Endothelial cell (in vitro differentiated cells): ENCODE measurements at regions not wholly inside any gene's neighbourhood (a gene's known extent, or its start where the extent isn't known, plus 50 kb on each side); places are given as distances from the start of the nearest gene placed in this dataset.
"Not testable (repeated sequence)": the region's sequence is repeated elsewhere in the genome, so short reads cannot be mapped to it uniquely, and the experiment has no call there.

Experiments
- DNase-seq: peaks from one replicate; pipeline ENCODE4 v3.0.0; 2021; ENCODE audit warnings: low spot score
- H3K27ac Mint-ChIP-seq: one replicate; pipeline ENCODE4 v1.8.0; 2021; ENCODE audit warnings: mixed read lengths, inconsistent platforms; ENCODE audit not compliant: unreplicated experiment
- H3K27me3 Mint-ChIP-seq: one replicate; pipeline ENCODE4 v1.8.0; 2021; ENCODE audit warnings: mild to moderate bottlenecking, moderate library complexity, mixed read lengths, inconsistent platforms; ENCODE audit not compliant: unreplicated experiment
- H3K36me3 Mint-ChIP-seq: one replicate; pipeline ENCODE4 v1.8.0; 2021; ENCODE audit warnings: mild to moderate bottlenecking, low read depth, mixed read lengths, inconsistent platforms; ENCODE audit not compliant: unreplicated experiment
- H3K4me1 Mint-ChIP-seq: one replicate; pipeline ENCODE4 v1.8.0; 2021; ENCODE audit warnings: mild to moderate bottlenecking, mixed read lengths, inconsistent platforms; ENCODE audit not compliant: unreplicated experiment
- H3K4me3 Mint-ChIP-seq: one replicate; pipeline ENCODE4 v1.8.0; 2021; ENCODE audit warnings: mild to moderate bottlenecking, mixed read lengths, inconsistent platforms; ENCODE audit not compliant: unreplicated experiment
- H3K9me3 Mint-ChIP-seq: one replicate; pipeline ENCODE4 v1.8.0; 2021; ENCODE audit warnings: mixed read lengths, inconsistent platforms; ENCODE audit not compliant: unreplicated experiment
- TF ChIP-seq, protein P1 (sequence below): fragments of 200-600 bp; sonication (generic); IDR thresholded peaks from one replicate; pipeline ENCODE4 v1.5.0; 2021; ENCODE audit warnings: antibody characterized with exemption; ENCODE audit not compliant: unreplicated experiment

DNA sequence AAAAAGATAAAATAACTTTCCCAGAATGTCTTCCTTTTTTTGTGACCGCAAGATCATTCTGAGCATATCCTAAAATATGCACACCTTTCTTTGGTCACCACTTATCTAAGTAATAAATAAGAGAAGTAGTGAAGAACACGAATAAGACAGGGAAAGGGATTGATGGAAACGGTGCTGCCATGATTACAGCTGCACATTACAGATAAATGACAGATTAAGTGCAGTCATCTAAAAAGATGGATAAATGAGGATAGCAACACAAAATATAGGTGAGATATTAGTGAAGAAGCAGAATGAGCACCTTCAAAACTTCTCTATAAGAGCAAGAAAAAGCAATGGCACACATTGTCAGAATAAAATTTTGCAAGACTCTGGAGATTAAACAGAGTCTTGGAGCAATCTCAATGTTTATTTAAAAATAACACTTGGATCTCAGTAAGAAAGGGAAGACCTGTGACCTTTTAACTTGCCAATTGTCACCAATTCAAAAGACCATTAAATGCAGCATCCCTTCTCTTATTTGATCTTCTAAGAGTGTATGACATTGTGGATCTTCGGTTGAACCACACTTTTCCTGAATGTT, 567.1 kb downstream of the KCNJ2 start:
- no peak overlapping the region for H3K27ac Mint-ChIP-seq
- no peaks in the 10 kb centered on the region for H3K9me3 Mint-ChIP-seq
- H3K36me3 Mint-ChIP-seq, result no peaks in the 10 kb centered on the region
- no peak overlapping the region for H3K4me3 Mint-ChIP-seq
- H3K4me1 Mint-ChIP-seq, result no peaks in the 10 kb centered on the region
- DNase-seq, result no peak
- TF ChIP-seq, protein P1, sequence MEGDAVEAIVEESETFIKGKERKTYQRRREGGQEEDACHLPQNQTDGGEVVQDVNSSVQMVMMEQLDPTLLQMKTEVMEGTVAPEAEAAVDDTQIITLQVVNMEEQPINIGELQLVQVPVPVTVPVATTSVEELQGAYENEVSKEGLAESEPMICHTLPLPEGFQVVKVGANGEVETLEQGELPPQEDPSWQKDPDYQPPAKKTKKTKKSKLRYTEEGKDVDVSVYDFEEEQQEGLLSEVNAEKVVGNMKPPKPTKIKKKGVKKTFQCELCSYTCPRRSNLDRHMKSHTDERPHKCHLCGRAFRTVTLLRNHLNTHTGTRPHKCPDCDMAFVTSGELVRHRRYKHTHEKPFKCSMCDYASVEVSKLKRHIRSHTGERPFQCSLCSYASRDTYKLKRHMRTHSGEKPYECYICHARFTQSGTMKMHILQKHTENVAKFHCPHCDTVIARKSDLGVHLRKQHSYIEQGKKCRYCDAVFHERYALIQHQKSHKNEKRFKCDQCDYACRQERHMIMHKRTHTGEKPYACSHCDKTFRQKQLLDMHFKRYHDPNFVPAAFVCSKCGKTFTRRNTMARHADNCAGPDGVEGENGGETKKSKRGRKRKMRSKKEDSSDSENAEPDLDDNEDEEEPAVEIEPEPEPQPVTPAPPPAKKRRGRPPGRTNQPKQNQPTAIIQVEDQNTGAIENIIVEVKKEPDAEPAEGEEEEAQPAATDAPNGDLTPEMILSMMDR, result no peak
- H3K27me3 Mint-ChIP-seq, result no peaks in the 10 kb centered on the region

DNA sequence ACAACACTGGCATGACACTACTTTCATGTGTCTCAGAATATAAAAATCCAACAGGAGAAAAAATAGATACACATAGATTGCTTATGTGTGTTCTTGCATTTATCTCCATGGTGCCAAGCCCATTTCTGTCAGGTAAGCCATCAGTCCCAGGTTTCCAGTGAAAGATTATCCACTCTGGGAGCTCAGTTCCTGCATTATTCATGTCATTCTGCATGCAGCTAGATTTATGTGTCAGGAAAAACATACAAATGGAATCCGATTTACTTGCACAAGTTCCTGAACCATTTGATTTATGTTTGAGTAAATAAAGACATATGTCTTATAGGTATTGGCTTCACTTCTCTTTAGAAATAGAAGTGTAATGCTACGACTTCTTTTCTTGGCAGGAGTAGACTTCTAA, 569.7 kb downstream of the KCNJ2 start:
- no peaks in the 10 kb centered on the region for H3K4me1 Mint-ChIP-seq
- H3K9me3 Mint-ChIP-seq, result no peaks in the 10 kb centered on the region
- H3K36me3 Mint-ChIP-seq, result no peaks in the 10 kb centered on the region
- no peak overlapping the region for H3K27ac Mint-ChIP-seq
- H3K27me3 Mint-ChIP-seq, result peaks cover 1% of the 10 kb centered on the region
- no peak overlapping the region for H3K4me3 Mint-ChIP-seq
- no peak for DNase-seq
- TF ChIP-seq, protein P1, result no peak

DNA sequence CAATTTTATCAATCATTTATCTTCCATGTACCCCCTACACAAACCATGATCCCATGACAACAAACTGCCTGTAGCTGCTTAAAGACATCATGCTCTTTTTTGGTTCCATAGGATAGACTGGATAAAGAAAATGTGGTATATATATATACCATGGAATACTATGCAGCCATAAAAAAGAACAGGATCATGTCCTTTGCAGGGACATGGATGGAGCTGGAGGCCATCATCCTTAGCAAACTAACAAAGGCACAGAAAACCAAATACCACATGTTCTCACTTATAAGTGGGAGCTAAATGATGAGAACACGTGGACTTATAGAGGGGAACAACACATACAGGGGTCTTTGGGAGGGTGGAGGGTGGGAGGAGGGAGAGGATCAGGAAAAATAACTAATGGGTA, 577.2 kb downstream of the KCNJ2 start:
- H3K27me3 Mint-ChIP-seq, H3K4me3 Mint-ChIP-seq, DNase-seq, H3K9me3 Mint-ChIP-seq, H3K36me3 Mint-ChIP-seq, H3K27ac Mint-ChIP-seq, H3K4me1 Mint-ChIP-seq: not testable (repeated sequence)

DNA sequence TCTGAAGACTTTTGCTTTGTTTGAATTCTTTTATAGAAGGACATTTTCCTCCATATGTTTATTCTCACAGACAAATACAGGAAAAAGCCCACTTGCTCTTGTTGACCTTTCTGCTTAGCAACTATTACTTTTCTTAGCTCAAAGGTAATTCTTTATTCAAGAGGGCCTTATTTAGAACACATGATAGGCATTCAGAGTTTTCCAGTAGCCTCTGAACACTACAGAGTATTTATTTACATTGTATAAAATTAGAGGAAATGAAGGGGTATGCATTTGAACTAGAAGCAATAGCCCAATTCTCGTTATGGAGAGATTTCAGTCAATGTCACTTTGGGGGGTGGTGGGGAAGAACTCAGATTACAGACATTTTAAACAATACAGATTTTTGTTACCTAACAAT, 581.7 kb downstream of the KCNJ2 start:
- peaks cover 3% of the 10 kb centered on the region for H3K4me1 Mint-ChIP-seq
- H3K27me3 Mint-ChIP-seq, result no peaks in the 10 kb centered on the region
- no peak overlapping the region for H3K4me3 Mint-ChIP-seq
- no peak for DNase-seq
- TF ChIP-seq, protein P1, result no peak
- no peaks in the 10 kb centered on the region for H3K36me3 Mint-ChIP-seq
- H3K9me3 Mint-ChIP-seq, result no peaks in the 10 kb centered on the region
- H3K27ac Mint-ChIP-seq, result no peak overlapping the region

DNA sequence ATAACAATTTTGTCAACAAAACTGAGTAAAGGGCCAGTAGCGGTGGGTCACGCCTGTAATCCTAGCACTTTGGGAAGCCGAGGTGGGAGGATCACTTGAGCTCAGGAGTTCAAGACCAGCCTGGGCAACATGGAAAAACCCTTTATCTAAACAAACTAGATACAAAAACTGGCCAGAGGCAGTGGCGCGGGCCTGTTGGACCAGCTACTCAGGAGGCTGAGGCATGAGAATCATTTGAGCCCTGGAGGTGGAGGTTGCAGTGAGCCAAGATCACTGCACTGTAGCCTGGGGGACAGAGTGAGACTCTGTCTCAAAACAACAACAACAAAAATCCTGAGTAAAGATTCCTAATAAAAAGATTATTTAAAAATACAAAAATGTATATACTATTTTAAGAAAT, 583.1 kb downstream of the KCNJ2 start:
- not testable (repeated sequence) for H3K9me3 Mint-ChIP-seq, H3K27me3 Mint-ChIP-seq, H3K4me3 Mint-ChIP-seq, H3K4me1 Mint-ChIP-seq, DNase-seq, H3K36me3 Mint-ChIP-seq, H3K27ac Mint-ChIP-seq

DNA sequence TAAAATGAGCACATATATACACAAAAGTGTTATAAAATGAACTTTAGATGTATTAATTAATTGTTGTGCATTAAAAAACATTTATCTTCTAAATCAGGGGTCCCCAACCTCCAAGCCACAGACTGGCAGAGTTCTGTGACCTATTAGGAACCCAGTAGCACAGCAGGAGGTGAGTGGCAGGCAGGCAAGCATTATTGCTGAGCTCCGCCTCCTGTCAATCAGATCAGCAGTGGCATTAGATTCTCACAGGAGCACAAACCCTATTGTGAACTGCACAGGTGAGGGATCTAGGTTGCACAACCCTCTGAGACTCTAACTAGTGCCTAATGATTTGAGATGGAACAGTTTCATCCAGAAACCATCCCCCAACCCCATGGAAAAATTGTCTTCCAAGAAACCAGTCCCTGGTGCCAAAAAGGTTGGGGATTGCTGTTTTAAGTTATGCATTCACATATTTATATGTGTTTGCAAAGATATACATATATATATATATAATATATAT, 583.7 kb downstream of the KCNJ2 start:
- Mint-ChIP-seq H3K9me3 (no peaks in the 10 kb centered on the region), H3K27me3 (no peaks in the 10 kb centered on the region), H3K4me3 (no peak overlapping the region), H3K36me3 (no peaks in the 10 kb centered on the region), H3K4me1 (peaks cover 3% of the 10 kb centered on the region), H3K27ac (no peak overlapping the region)
- no peak for DNase-seq
- TF ChIP-seq, protein P1, result no peak
